GM12801 (cell line): ENCODE measurements at regions not wholly inside any gene's neighbourhood (a gene's known extent, or its start where the extent isn't known, plus 50 kb on each side); places are given as distances from the start of the nearest gene placed in this dataset.

Source experiments
- TF ChIP-seq, protein P1 (sequence below): IDR thresholded peaks from one replicate; pipeline ENCODE4 v1.5.1; 2011; ENCODE audit warnings: control low read depth; ENCODE audit not compliant: insufficient read length; ENCODE audit errors: extremely low read depth

DNA sequence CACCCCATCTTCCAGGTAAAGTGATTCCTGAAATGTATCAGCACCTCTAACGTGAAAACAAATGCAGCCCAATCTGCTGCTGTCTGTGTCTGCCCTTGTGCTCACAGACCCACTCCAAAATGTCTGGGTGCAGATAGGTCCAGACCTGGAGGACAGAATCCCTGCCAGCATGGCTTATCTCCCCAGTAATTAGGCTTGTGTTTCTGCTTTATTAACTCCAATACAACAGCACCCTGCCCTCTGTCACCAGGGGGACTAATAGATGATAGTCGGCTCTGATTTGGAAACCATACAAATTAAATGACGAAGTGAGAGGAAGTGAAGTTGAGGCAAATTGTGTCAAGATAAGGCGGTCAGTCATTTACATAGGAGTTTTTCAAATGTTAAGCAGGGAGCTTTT, 608.3 kb upstream of the SALL1 start:
- TF ChIP-seq, protein P1, sequence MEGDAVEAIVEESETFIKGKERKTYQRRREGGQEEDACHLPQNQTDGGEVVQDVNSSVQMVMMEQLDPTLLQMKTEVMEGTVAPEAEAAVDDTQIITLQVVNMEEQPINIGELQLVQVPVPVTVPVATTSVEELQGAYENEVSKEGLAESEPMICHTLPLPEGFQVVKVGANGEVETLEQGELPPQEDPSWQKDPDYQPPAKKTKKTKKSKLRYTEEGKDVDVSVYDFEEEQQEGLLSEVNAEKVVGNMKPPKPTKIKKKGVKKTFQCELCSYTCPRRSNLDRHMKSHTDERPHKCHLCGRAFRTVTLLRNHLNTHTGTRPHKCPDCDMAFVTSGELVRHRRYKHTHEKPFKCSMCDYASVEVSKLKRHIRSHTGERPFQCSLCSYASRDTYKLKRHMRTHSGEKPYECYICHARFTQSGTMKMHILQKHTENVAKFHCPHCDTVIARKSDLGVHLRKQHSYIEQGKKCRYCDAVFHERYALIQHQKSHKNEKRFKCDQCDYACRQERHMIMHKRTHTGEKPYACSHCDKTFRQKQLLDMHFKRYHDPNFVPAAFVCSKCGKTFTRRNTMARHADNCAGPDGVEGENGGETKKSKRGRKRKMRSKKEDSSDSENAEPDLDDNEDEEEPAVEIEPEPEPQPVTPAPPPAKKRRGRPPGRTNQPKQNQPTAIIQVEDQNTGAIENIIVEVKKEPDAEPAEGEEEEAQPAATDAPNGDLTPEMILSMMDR = no peak

DNA sequence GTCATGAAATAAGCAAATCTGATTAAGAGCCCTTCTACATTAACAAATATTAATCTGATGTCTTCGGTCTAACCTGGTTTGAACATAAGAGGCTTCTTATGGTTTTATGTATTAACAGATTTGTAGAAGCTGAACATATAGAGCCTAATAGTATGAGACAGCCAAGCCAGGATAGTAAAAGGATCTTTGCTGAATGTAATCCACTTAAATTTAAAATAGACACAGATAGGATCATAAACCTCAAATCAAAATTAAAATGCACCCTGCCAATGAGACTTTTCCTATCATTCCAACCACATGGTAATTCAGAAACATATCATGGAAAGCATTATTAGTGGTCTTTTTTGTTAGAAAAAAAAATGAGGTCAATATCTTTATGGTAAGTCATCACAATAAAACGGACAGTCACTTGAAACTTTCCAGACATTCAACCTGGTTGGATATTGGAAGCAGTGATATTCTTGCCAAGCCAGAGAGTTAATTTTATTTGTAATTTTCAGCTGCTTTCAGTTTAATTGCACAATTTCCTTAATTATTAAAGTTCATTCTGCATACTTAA, 606.9 kb upstream of the SALL1 start:
- TF ChIP-seq, protein P1 = no peak

DNA sequence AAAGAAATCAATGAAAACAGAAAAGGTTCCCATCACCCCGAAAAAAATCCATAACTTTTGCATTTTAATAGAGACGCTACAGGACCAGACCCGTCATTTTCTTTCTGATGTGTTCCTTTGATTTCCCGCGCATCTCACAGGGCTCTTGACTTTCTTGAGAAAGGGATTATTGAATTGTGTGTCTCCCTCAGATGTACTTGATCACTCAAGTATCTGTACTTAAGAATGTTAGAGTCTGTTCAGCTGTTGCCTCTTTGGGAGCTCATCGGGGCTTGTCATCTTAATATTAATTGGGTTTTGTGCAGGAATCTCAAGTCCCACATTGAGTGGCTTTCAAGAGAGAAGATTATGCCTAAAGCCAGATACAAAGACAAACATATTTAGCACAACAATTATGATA, 606.4 kb upstream of the SALL1 start:
- TF ChIP-seq, protein P1 = no peak

DNA sequence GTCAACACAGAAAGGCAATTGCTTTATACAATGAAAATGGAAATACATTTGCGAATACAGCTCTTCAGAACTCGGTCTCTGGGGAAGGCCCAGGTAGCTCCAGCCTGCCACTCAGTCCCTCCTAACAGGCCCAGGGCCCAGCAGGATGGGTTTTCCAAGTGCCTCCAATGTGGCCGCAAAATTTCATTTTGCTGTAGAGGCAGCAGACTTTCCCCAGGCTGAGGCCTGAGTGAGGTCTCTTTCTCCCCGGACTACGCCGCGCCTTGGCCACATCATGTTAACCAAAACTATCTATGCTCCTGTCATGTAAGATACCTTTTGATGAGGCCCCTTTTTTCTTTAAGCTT, 606.0 kb upstream of the SALL1 start:
- TF ChIP-seq, protein P1 = no peak

DNA sequence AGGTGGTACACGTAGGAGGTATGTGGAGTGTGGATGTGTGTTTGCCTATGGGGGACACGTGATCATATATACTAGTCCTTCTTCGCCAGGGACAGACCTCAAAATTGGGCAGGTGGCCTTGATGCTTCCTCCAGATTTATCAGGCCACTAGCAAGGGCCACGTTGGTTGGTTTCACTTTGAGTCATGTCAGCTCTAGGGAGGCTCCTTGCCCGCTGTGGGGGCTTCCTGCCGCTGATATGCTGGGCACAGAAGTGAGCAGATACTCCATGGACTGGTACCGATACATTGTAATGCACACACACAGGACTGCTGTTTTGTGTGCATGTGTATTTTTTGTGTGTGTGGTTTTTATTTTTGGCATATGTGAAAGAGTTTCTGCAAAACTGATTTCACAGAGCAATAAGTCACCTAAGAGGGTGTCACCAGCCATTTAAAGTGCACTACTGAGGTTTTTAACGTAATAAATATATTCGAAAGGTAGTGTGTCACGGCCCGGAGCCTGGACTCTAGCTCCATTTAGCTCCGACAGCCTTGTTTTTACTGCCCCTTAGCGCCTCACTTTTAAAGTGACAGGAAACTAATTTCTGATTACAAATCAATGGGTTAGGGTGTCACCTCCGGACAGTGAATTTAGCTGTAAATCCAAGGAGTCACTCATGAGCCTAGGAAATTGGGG, 605.5 kb upstream of the SALL1 start:
- TF ChIP-seq, protein P1 = no peak

DNA sequence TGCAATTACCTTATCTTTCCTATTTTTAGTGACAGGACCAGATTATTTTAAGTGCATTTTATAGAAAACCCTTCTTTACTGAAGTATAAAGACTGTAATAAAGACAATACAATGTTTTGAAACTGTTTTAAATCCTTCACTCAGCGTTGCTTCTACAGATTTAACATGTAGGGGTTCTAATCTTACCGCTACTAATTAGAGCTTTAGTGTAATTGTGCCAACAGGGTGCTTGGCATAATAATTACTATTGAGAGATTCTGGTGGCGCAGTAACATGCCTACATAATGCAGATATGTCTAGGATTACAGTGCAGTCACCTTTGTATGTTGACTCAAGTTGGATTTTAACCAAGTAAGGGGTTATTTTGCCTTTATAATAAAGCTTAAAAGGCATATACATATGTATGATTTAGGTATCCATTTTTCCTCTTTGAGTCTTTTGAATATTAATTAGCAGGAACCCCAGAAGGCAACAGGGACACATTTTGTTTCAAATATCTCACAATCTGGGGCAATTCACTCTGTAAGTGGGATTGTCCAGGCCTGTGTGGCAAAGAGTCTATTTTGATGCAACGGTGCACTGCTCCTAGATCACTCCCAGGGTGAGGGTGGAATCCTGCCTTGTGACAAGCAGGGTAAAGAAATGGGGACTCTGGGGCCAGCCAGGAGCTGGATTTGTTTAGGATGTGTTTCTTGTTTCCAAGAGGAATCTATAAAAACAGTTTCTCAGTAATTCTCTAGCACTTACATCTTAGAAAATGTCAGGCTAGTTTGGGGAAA, 604.7 kb upstream of the SALL1 start:
- TF ChIP-seq, protein P1 = no peak

DNA sequence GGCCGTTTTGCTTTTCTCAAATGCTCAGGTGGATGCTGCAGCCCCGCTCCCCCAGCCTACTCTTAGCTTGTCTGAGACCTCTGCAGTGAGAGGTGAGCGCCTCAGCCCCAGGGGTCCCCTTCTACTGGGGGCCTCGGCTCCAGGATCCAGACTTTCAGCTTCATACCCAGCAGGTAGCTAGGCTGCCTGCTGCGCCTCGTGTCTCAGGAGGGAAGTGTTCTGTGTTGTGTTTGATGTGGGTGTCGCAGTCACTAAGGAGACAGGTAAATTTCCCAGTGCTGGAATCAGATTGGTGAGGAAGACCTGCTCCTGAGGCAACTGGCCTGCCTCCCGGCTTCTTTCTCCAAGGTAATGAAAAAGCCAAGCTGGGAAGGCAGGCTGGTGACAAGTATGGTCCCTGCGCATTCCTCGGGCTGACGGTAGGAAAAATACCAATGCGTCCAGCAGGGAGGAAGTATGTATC, 604.0 kb upstream of the SALL1 start:
- TF ChIP-seq, protein P1 = no peak
